HepG2 (cell line): ENCODE measurements at regions not wholly inside any gene's neighbourhood (a gene's known extent, or its start where the extent isn't known, plus 50 kb on each side); places are given as distances from the start of the nearest gene placed in this dataset.

Experiments used
- ERF ChIP-seq: IDR thresholded peaks from 2 replicates; pipeline ENCODE4 v1.6.1; 2018; ENCODE audit warnings: missing biosample characterization, missing genetic modification reagents
- ETV6 ChIP-seq: sonication (generic); formaldehyde crosslinking; conservative IDR thresholded peaks from 2 replicates; pipeline ENCODE4 v1.4.0; 2020; ENCODE audit warnings: missing genetic modification reagents
- KAT8 ChIP-seq: IDR thresholded peaks from 2 replicates; pipeline ENCODE4 v1.6.1; 2016; ENCODE audit warnings: missing genetic modification reagents, missing compliant biosample characterization
- SIN3A ChIP-seq: IDR thresholded peaks from 2 replicates; pipeline ENCODE4 v1.6.1; 2011; ENCODE audit warnings: low read depth, mild to moderate bottlenecking, control low read depth, low read length, borderline replicate concordance
- SNRNP70 ChIP-seq: fragments of 200-400 bp; formaldehyde crosslinking; IDR thresholded peaks from 2 replicates; pipeline ENCODE4 v1.6.1; 2017; ENCODE audit warnings: mild to moderate bottlenecking, low read depth, low read length, moderate library complexity
- ZBTB20 ChIP-seq: sonication (generic); formaldehyde crosslinking; IDR thresholded peaks from 2 replicates; pipeline ENCODE4 v1.8.1; 2023; ENCODE audit warnings: missing genetic modification reagents, low read depth, mild to moderate bottlenecking, borderline replicate concordance
- ZNF407 ChIP-seq: sonication (generic); formaldehyde crosslinking; IDR thresholded peaks from one replicate; pipeline ENCODE4 v1.5.1; 2020; ENCODE audit warnings: mild to moderate bottlenecking, missing genetic modification reagents; ENCODE audit errors: not compliant biosample characterization
- ZNF441 ChIP-seq: sonication (generic); formaldehyde crosslinking; IDR thresholded peaks from 2 replicates; pipeline ENCODE4 v1.7.0; 2021; ENCODE audit warnings: missing genetic modification reagents, borderline replicate concordance
- ZNF530 ChIP-seq: sonication (generic); formaldehyde crosslinking; IDR thresholded peaks from 2 replicates; pipeline ENCODE4 v1.5.0; 2020; ENCODE audit warnings: low read depth, mild to moderate bottlenecking, missing genetic modification reagents
- TF ChIP-seq, protein P1 (sequence below): sonication (generic); formaldehyde crosslinking; IDR thresholded peaks from 2 replicates; pipeline ENCODE4 v1.5.0; 2020; ENCODE audit warnings: missing genetic modification reagents

GRCh38 chr2:105617631-105618350 is 126.9 kb upstream of the NCK2 start:
- no peak for TF ChIP-seq ZBTB20
- no peak for TF ChIP-seq KAT8
- no peak for TF ChIP-seq ETV6 (CRISPR knock-in tag)
- no peak for TF ChIP-seq SNRNP70
- TF ChIP-seq ERF (CRISPR knock-in tag): no peak
- TF ChIP-seq, protein P1, sequence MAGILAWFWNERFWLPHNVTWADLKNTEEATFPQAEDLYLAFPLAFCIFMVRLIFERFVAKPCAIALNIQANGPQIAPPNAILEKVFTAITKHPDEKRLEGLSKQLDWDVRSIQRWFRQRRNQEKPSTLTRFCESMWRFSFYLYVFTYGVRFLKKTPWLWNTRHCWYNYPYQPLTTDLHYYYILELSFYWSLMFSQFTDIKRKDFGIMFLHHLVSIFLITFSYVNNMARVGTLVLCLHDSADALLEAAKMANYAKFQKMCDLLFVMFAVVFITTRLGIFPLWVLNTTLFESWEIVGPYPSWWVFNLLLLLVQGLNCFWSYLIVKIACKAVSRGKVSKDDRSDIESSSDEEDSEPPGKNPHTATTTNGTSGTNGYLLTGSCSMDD: no peak
- TF ChIP-seq ZNF407: no peak
- no peak for TF ChIP-seq SIN3A
- TF ChIP-seq ZNF441 (CRISPR knock-in tag): no peak
- TF ChIP-seq ZNF530 (CRISPR knock-in tag): no peak
